GM19240 (cell line): ENCODE measurements at regions not wholly inside any gene's neighbourhood (a gene's known extent, or its start where the extent isn't known, plus 50 kb on each side); places are given as distances from the start of the nearest gene placed in this dataset.
"Not testable (repeated sequence)": the region's sequence is repeated elsewhere in the genome, so short reads cannot be mapped to it uniquely, and the experiment has no call there.

Experiments used
- DNase-seq: peaks from one replicate; pipeline ENCODE4 v3.0.0; 2011; ENCODE audit warnings: low spot score; ENCODE audit not compliant: insufficient read length

GRCh38 chr5:15338546-15338945, 161.4 kb upstream of the FBXL7 start:
- DNase-seq: no peak

- DNase-seq: no peak
These were observed 165.3 kb upstream of the FBXL7 start for GRCh38 chr5:15334551-15335266.

DNA sequence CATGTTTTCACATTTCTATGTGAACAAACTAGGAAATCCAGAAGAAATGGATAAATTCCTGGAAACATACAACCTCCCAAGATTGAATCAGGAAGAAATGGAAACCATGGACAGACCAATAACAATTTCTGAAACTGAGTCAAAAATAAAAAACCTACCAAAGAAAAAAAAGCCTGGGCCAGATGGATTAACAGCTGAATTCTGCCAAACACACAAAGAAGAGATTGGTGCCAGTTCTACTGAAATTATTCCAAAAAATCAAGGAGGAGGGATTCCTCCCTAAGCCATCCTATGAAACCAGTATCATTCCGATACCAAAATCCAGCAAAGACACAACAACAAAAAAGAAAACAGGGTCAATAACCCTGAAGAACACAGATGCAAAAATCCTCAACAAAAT, 166.9 kb upstream of the FBXL7 start:
- DNase-seq: no peak

GRCh38 chr5:15326932-15327331, 173.0 kb upstream of the FBXL7 start:
- no peak for DNase-seq

GRCh38 chr5:15326471-15326870, 173.5 kb upstream of the FBXL7 start:
- DNase-seq: no peak

GRCh38 chr5:15322421-15322820, 177.6 kb upstream of the FBXL7 start:
- no peak for DNase-seq

- DNase-seq: no peak
These were observed 178.2 kb upstream of the FBXL7 start for GRCh38 chr5:15321776-15322175.

DNA sequence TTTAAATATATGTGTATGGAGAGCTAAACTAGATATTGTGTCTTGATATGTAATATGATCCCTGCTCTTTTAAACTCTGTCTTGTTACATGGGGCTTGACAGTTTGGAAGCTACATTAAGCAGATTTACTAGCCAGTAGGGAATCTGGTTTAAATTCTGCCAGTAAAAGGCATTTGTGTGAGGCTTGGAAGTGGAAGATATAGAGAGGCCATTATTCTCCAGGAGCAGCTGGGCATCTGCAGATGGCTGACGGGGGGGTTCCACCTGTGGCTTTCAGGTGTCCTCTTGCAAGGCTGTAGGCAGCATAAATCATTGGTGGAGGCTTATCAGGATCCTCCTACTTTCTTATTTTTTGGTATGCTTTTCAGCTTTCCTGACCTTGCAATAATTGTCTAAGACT, 179.1 kb upstream of the FBXL7 start:
- DNase-seq: no peak

DNA sequence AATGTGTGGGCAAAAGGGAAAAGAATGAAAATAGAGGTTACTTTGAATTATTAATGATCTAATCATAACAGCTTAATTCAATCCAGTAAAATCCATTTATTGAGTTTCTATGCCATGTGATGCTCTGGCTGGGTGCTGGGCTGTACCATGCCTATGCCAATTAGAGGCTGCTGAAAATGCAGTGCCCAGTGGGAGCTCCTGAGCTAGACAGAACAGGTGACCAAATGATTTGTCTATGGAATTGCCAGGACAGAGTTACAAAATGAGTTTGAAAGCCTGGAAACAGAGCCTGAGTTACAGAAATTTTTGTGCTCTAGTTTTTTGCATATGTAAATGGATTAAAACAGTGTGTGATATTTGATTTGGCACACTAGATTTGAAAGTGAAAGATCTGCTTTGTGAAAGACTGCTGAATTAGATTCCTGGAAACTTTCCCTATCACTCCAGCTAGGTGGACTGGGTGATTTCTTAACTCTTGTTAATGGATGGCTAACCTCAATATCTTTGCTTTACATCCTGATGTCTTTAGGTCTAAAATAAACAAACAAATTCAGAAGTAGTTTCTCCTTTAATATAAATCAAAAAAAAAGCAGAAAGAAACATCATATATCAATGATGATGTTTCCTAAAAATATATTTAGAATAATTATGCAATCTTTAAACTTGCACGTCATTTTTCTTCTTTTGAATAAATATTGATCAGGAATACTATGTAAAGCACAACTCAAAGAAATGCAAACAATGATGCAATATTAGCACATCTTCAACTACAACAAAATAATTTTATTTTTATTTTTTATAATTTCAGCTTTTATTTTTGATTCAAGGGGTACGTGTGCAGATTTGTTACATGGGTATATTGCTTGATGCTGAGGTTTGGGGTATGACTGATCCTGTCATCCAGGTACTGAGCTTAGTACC, 194.8 kb upstream of the FBXL7 start:
- DNase-seq: no peak

- DNase-seq: no peak
These were observed 195.8 kb upstream of the FBXL7 start for GRCh38 chr5:15304066-15304731.

DNA sequence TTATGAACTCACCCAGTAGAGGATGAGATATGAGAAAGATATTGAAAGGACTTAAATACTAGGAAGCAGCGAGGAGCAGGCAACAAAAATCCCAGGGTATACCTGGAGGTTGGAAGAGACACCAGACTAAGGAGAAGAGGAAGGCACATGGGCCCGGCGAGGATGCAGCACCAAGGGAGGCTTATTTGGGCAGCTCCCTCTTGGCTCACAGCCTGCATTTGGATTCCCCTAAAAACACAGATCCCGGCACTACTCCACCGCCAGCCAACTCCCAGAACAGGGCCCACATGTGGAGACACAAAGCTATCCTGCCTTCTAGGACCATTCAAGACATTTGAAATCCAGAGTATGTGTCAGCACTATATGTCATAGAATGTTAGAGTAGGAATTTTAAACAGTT, 199.8 kb upstream of the FBXL7 start:
- no peak for DNase-seq

DNA sequence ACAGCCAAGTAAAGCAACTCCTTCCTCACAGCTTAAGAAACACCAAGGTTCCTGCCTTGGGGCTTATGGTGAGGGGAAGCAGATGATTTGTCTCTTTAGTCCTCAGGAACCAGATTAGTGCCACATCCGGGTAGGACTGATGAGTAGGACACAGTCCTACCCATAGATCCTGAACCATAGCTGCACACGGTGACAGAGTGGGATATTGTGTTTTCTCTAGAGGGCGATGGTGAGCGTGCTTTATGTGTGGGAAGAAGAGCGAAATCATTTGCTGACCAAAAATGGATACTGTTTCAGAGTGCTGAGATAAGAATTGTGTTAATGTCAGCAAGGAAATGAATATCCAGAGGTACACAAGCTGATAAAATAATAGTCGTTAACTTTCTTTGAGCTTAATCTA, 209.0 kb upstream of the FBXL7 start:
- DNase-seq: no peak

GRCh38 chr5:15286650-15287049, 213.3 kb upstream of the FBXL7 start:
- no peak for DNase-seq

- no peak for DNase-seq
These were observed 213.9 kb upstream of the FBXL7 start for GRCh38 chr5:15285901-15286583.

GRCh38 chr5:15284706-15285105, 215.3 kb upstream of the FBXL7 start:
- DNase-seq: no peak

- no peak for DNase-seq
These were observed 216.9 kb upstream of the FBXL7 start for GRCh38 chr5:15283076-15283475.

- DNase-seq: no peak
These were observed 217.4 kb upstream of the FBXL7 start for GRCh38 chr5:15282611-15283010.

DNA sequence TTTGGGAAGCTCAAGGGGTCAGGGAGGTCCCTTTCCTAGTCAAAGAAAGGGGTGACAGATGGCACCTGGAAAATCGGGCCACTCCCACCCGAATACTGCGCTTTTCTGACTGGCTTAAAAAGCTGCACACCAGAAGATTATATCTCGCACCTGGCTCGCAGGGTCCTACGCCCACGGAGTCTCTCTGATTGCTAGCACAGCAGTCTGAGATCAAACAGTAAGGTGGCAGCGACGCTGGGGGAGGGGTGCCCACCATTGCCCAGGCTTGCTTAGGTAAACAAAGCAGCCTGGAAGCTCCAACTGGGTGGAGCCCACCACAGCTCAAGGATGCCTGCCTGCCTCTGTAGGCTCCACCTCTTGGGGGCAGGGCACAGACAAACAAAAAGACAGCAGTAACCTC, 228.4 kb upstream of the FBXL7 start:
- not testable (repeated sequence) for DNase-seq

DNA sequence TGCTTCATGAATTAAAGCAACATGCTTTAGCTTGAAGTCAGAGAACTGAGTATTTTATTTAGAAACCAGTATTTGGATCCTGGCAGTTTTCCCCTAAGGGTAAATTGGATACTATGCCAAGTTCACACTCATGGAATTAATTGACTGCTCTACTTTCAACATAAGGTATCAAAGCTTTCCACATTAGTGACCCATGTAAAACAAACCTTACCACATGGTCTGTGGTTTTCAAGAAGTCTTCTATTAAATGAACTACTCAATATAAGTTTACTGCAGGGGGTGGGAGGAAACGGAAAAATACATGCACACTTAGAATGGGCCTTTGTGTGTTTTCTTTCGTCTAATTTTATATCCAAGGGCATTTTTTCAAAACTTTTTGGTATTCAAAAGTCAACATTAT, 232.0 kb upstream of the FBXL7 start:
- no peak for DNase-seq

- no peak for DNase-seq
These were observed 233.1 kb upstream of the FBXL7 start for GRCh38 chr5:15266841-15267240.

- DNase-seq: no peak
These were observed 233.8 kb upstream of the FBXL7 start for GRCh38 chr5:15266229-15266628.

GRCh38 chr5:15263942-15264341, 236.0 kb upstream of the FBXL7 start:
- no peak for DNase-seq
